Astrocyte (in vitro differentiated cells and primary cell): ENCODE measurements at regions not wholly inside any gene's neighbourhood (a gene's known extent, or its start where the extent isn't known, plus 50 kb on each side); places are given as distances from the start of the nearest gene placed in this dataset.

Experiments
- DNase-seq: peaks from one replicate; pipeline ENCODE4 v3.0.0-alpha.2; 2010; ENCODE audit warnings: low read depth
- FAIRE-seq: peaks from 2 replicates; lab custom pipeline; 2011; peaks lifted over from hg19 to GRCh38; lab: Jason Lieb, UNC
- H2AFZ ChIP-seq: 2 replicates; pipeline ENCODE4 v1.6.0; 2012; ENCODE audit warnings: low read depth, low read length, inconsistent platforms
- H3K27ac ChIP-seq: 2 replicates; pipeline ENCODE4 v1.5.1; 2011; ENCODE audit warnings: low read depth, low read length, inconsistent platforms
- H3K27me3 ChIP-seq: 2 replicates; pipeline ENCODE4 v1.6.0; 2011; ENCODE audit warnings: low read length, inconsistent platforms; ENCODE audit not compliant: insufficient read depth
- H3K36me3 ChIP-seq: 2 replicates; pipeline ENCODE4 v1.5.1; 2011; ENCODE audit warnings: low read length, inconsistent platforms; ENCODE audit not compliant: insufficient read depth
- H3K4me1 ChIP-seq: 2 replicates; pipeline ENCODE4 v1.5.1; 2011; ENCODE audit warnings: low read length, inconsistent platforms; ENCODE audit not compliant: insufficient read depth
- H3K4me2 ChIP-seq: 2 replicates; pipeline ENCODE4 v1.6.0; 2012; ENCODE audit warnings: low read length, inconsistent platforms
- H3K4me3 ChIP-seq: 2 replicates; pipeline ENCODE4 v1.5.1; 2011; ENCODE audit warnings: low read depth, mild to moderate bottlenecking, low read length, inconsistent platforms; ENCODE audit not compliant: insufficient read depth
- H3K79me2 ChIP-seq: 2 replicates; pipeline ENCODE4 v1.6.0; 2012; ENCODE audit warnings: mild to moderate bottlenecking, low read length, inconsistent platforms; ENCODE audit not compliant: insufficient read depth
- H3K9ac ChIP-seq: 2 replicates; pipeline ENCODE4 v1.6.0; 2012; ENCODE audit warnings: mild to moderate bottlenecking, low read length, inconsistent platforms
- H3K9me3 ChIP-seq: 2 replicates; pipeline ENCODE4 v1.5.1; 2012; ENCODE audit warnings: low read depth, mild to moderate bottlenecking, low read length, inconsistent platforms; ENCODE audit not compliant: insufficient read depth
- H4K20me1 ChIP-seq: 2 replicates; pipeline ENCODE4 v1.6.0; 2012; ENCODE audit warnings: low read length, inconsistent platforms; ENCODE audit not compliant: insufficient read depth
- H3K27ac Mint-ChIP-seq: one replicate; pipeline ENCODE4 v1.8.0; 2021; ENCODE audit warnings: mild to moderate bottlenecking, mixed read lengths; ENCODE audit not compliant: unreplicated experiment
- H3K27me3 Mint-ChIP-seq: one replicate; pipeline ENCODE4 v1.8.0; 2021; ENCODE audit warnings: low read depth, mixed read lengths; ENCODE audit not compliant: unreplicated experiment
- H3K36me3 Mint-ChIP-seq: one replicate; pipeline ENCODE4 v1.8.0; 2021; ENCODE audit warnings: low read depth, mixed read lengths; ENCODE audit not compliant: unreplicated experiment
- H3K4me1 Mint-ChIP-seq: one replicate; pipeline ENCODE4 v1.8.0; 2021; ENCODE audit warnings: low read depth, mixed read lengths; ENCODE audit not compliant: unreplicated experiment
- H3K4me3 Mint-ChIP-seq: one replicate; pipeline ENCODE4 v1.8.0; 2021; ENCODE audit warnings: mild to moderate bottlenecking, moderate library complexity, mixed read lengths; ENCODE audit not compliant: unreplicated experiment
- H3K9me3 Mint-ChIP-seq: one replicate; pipeline ENCODE4 v1.8.0; 2021; ENCODE audit warnings: mild to moderate bottlenecking, mixed read lengths; ENCODE audit not compliant: unreplicated experiment
- CTCF ChIP-seq: IDR thresholded peaks from 2 replicates; pipeline ENCODE4 v1.5.1; 2011; ENCODE audit warnings: low read depth, mild to moderate bottlenecking, inconsistent platforms, low read length, moderate library complexity; ENCODE audit not compliant: insufficient read depth
- EZH2 ChIP-seq: IDR thresholded peaks from 2 replicates; pipeline ENCODE4 v1.6.1; 2012; ENCODE audit warnings: mild to moderate bottlenecking, low read length, inconsistent platforms; ENCODE audit not compliant: insufficient read depth

DNA sequence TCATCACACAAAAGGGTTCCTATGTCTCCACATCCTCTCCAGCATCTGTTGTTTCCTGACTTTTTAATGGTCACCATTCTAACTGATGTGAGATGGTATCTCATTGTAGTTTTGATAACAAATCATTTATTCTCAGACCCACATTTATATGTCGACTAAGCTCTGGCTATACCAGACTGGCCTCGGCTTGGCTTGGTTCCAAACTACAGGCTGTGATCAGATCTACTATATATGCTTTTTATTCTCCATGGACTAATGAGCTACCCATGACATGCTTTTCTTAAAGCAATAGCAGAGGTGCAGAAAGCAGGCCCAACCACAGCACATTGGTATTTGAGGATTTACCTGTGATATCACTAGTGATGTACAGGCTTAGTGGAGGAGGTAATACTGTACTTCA lies 139.8 kb upstream of the PGR start:
- H3K27me3 Mint-ChIP-seq, result no peaks in the 10 kb centered on the region

GRCh38 chr11:101267654-101268053 lies 138.0 kb upstream of the PGR start:
- no peaks in the 10 kb centered on the region for H3K27me3 Mint-ChIP-seq
- no peaks in the 10 kb centered on the region for H3K4me1 ChIP-seq
- H3K36me3 ChIP-seq, result no peaks in the 10 kb centered on the region
- no peak for FAIRE-seq
- H3K4me3 Mint-ChIP-seq, result no peak overlapping the region
- no peaks in the 10 kb centered on the region for H4K20me1 ChIP-seq
- no peaks in the 10 kb centered on the region for H3K4me1 Mint-ChIP-seq
- H3K9me3 Mint-ChIP-seq, result no peaks in the 10 kb centered on the region
- H3K9me3 ChIP-seq, result no peaks in the 10 kb centered on the region
- H3K27ac ChIP-seq, result no peak overlapping the region
- H3K79me2 ChIP-seq, result no peaks in the 10 kb centered on the region
- H3K36me3 Mint-ChIP-seq, result no peaks in the 10 kb centered on the region
- H3K27me3 ChIP-seq, result no peaks in the 10 kb centered on the region
- H3K4me2 ChIP-seq, result no peak overlapping the region
- H3K27ac Mint-ChIP-seq, result no peak overlapping the region
- DNase-seq, result no peak
- TF ChIP-seq CTCF (no peak), EZH2 (no peak)
- H2AFZ ChIP-seq, result no peak overlapping the region
- no peak overlapping the region for H3K9ac ChIP-seq
- no peak overlapping the region for H3K4me3 ChIP-seq

More for the DNA sequence above, 139.8 kb upstream of the PGR start:
- DNase-seq, result no peak
- Histone ChIP-seq H3K4me3 (no peak overlapping the region), H3K36me3 (no peaks in the 10 kb centered on the region), H3K27ac (no peak overlapping the region), H3K79me2 (no peaks in the 10 kb centered on the region), H3K27me3 (no peaks in the 10 kb centered on the region), H3K9me3 (no peaks in the 10 kb centered on the region), H3K4me1 (no peaks in the 10 kb centered on the region), H2AFZ (no peak overlapping the region), H3K9ac (no peak overlapping the region), H4K20me1 (no peaks in the 10 kb centered on the region), H3K4me2 (no peak overlapping the region)
- H3K9me3 Mint-ChIP-seq, result no peaks in the 10 kb centered on the region
- FAIRE-seq, result no peak
- H3K27ac Mint-ChIP-seq, result no peak overlapping the region
- no peak overlapping the region for H3K4me3 Mint-ChIP-seq
- H3K4me1 Mint-ChIP-seq, result no peaks in the 10 kb centered on the region
- no peaks in the 10 kb centered on the region for H3K36me3 Mint-ChIP-seq
- TF ChIP-seq EZH2, result no peak
- no peak for TF ChIP-seq CTCF

DNA sequence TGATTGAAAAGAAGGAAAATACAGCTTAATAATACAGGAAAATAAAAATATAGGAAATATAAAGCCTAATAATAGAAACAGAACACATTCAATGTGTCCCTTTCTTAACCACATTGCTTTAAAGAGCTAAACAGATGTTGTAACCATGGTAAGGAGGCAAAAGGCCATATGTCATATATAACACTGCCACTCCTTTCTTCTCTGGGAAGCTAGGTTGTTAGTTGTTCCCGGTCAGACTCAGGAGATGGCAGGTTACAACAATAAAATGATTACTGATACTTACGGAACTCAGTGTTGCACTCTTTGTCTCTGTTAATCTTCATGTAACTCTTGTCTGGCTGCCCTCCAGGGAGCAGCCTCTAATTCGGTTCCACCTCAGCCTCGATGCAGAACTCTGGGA lies 134.7 kb upstream of the PGR start:
- H3K9me3 Mint-ChIP-seq, result no peaks in the 10 kb centered on the region
- DNase-seq, result no peak
- TF ChIP-seq EZH2, result no peak
- no peak for TF ChIP-seq CTCF
- no peak overlapping the region for H3K27ac ChIP-seq
- no peak for FAIRE-seq
- H3K9ac ChIP-seq, result no peak overlapping the region
- H4K20me1 ChIP-seq, result no peaks in the 10 kb centered on the region
- no peaks in the 10 kb centered on the region for H3K27me3 ChIP-seq
- H3K27ac Mint-ChIP-seq, result no peak overlapping the region
- no peak overlapping the region for H2AFZ ChIP-seq
- no peaks in the 10 kb centered on the region for H3K4me1 ChIP-seq
- no peaks in the 10 kb centered on the region for H3K4me1 Mint-ChIP-seq
- no peaks in the 10 kb centered on the region for H3K27me3 Mint-ChIP-seq
- no peaks in the 10 kb centered on the region for H3K36me3 Mint-ChIP-seq
- no peaks in the 10 kb centered on the region for H3K36me3 ChIP-seq
- H3K4me2 ChIP-seq, result no peak overlapping the region
- H3K4me3 Mint-ChIP-seq, result no peak overlapping the region
- H3K79me2 ChIP-seq, result no peaks in the 10 kb centered on the region
- H3K9me3 ChIP-seq, result no peaks in the 10 kb centered on the region
- H3K4me3 ChIP-seq, result no peak overlapping the region
